ENCODE measurements at regions not wholly inside any gene's neighbourhood (a gene's known extent, or its start where the extent isn't known, plus 50 kb on each side); places are given as distances from the start of the nearest gene placed in this dataset.

DNA sequence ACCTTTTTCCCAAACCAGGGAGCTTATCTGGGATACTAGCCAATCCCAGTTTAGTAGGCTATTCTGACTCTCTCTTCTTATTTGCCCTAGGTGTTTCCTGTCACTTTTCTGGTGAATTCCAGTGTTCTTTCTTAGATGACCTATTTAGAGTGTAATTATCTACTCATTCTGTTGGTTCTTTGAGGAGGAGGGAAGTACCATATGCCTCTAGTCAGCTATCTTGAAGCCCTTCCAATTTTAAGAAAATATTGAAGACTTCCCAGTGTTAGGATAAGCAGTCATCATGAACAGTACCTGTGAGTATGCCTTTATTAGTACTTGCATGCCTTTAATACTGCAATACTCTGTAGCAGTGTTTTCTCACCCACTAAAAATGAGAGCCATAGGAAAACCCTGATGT lies 724.3 kb upstream of the SLITRK1 start:
- H3K4me3 Mint-ChIP-seq (ENCODE audit: unreplicated experiment): no peak overlapping the region
- H3K79me2 ChIP-seq (ENCODE audit: insufficient read depth, low read length): no peaks in the 10 kb centered on the region
- no peak overlapping the region for H3K9ac ChIP-seq (ENCODE audit: low read length)
- no peaks in the 10 kb centered on the region for H4K20me1 ChIP-seq (ENCODE audit: insufficient read depth, low read length)
- no peak overlapping the region for H3K4me3 ChIP-seq (ENCODE audit: insufficient read depth, low read depth, low read length)
- TF ChIP-seq CTCF (IDR thresholded peaks at IDR 0.05; ENCODE audit: insufficient read depth, low read depth, low read length): no peak
- H3K36me3 Mint-ChIP-seq (ENCODE audit: low read depth, unreplicated experiment): no peaks in the 10 kb centered on the region
- no peak overlapping the region for H2AFZ ChIP-seq (ENCODE audit: low read depth, low read length)
- H3K27me3 ChIP-seq (ENCODE audit: insufficient read depth, low read length): no peaks in the 10 kb centered on the region
- no peak overlapping the region for H3K27ac ChIP-seq (ENCODE audit: low read depth, low read length)
- peaks cover 2% of the 10 kb centered on the region for H3K27me3 Mint-ChIP-seq (ENCODE audit: low read depth, unreplicated experiment)
- no peaks in the 10 kb centered on the region for H3K36me3 ChIP-seq (ENCODE audit: insufficient read depth, low read length)
- DNase-seq (ENCODE audit: low read depth): peak; percentile 8
- no peak for FAIRE-seq
- peaks cover 2% of the 10 kb centered on the region for H3K4me1 Mint-ChIP-seq (ENCODE audit: low read depth, unreplicated experiment)
- H3K4me1 ChIP-seq (ENCODE audit: insufficient read depth, low read length): peaks cover 6% of the 10 kb centered on the region
- H3K4me2 ChIP-seq (ENCODE audit: low read length): no peak overlapping the region
- H3K9me3 ChIP-seq (ENCODE audit: insufficient read depth, low read depth, low read length): no peaks in the 10 kb centered on the region
- no peaks in the 10 kb centered on the region for H3K9me3 Mint-ChIP-seq (ENCODE audit: unreplicated experiment)
- H3K27ac Mint-ChIP-seq (ENCODE audit: unreplicated experiment): no peak overlapping the region

DNA sequence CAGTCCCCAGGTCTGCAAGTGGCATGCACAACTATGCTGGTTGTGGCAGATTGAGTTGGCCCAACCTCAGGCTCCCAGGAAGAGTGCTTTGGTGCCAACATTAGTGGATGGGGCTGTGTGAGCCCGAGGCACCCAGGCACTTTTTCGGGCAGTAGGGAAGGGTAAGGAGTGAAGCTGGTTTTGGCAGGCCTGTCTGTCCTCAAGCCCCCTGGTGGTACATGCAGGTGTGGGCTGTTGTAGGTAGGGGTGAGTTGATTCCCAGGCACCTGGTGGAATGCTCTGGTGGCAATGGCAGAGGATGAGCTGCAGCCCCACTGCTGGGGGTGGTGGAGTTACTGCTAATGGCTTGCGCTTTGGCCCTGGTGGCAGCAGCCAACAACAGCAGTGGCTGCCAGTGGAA lies 723.7 kb upstream of the SLITRK1 start:
- no peak overlapping the region for H3K27ac Mint-ChIP-seq (ENCODE audit: unreplicated experiment)
- FAIRE-seq: no peak

DNA sequence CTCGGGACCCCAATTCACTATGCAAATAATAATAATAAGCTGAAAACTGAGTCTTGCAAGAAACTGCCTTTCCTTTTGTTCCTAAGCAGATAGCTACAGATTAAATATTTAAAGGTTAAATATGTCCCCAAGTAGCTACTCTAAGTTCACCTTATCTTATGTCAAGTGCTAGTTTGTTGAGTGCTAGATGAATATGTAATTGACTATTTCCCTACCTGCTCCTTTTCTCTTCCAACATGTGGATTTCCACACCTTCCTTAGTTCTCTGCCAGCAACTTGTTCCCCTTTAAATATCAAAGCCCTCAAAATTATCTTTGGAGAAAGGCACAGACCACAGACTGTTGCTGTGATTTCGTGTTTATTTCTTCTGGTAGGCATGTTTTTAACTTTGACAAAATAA lies 709.2 kb upstream of the SLITRK1 start:
- Histone ChIP-seq H3K4me2 (ENCODE audit: low read length) (no peak overlapping the region), H3K9ac (ENCODE audit: low read length) (no peak overlapping the region), H3K9me3 (ENCODE audit: insufficient read depth, low read depth, low read length) (no peaks in the 10 kb centered on the region), H3K27me3 (ENCODE audit: insufficient read depth, low read length) (no peaks in the 10 kb centered on the region), H3K4me3 (ENCODE audit: insufficient read depth, low read depth, low read length) (no peak overlapping the region), H3K36me3 (ENCODE audit: insufficient read depth, low read length) (no peaks in the 10 kb centered on the region), H3K27ac (ENCODE audit: low read depth, low read length) (no peak overlapping the region), H4K20me1 (ENCODE audit: insufficient read depth, low read length) (no peaks in the 10 kb centered on the region), H3K79me2 (ENCODE audit: insufficient read depth, low read length) (no peaks in the 10 kb centered on the region), H3K4me1 (ENCODE audit: insufficient read depth, low read length) (no peaks in the 10 kb centered on the region), H2AFZ (ENCODE audit: low read depth, low read length) (no peak overlapping the region)
- H3K27ac Mint-ChIP-seq (ENCODE audit: unreplicated experiment): no peak overlapping the region
- H3K27me3 Mint-ChIP-seq (ENCODE audit: low read depth, unreplicated experiment): no peaks in the 10 kb centered on the region
- FAIRE-seq: no peak
- no peaks in the 10 kb centered on the region for H3K36me3 Mint-ChIP-seq (ENCODE audit: low read depth, unreplicated experiment)
- TF ChIP-seq CTCF (IDR thresholded peaks at IDR 0.05; ENCODE audit: insufficient read depth, low read depth, low read length) (no peak), EZH2 (IDR thresholded peaks at IDR 0.05; ENCODE audit: insufficient read depth, low read length) (no peak)
- H3K4me3 Mint-ChIP-seq (ENCODE audit: unreplicated experiment): no peak overlapping the region
- H3K9me3 Mint-ChIP-seq (ENCODE audit: unreplicated experiment): no peaks in the 10 kb centered on the region
- H3K4me1 Mint-ChIP-seq (ENCODE audit: low read depth, unreplicated experiment): no peaks in the 10 kb centered on the region
- DNase-seq (ENCODE audit: low read depth): no peak

More for the DNA sequence above, 723.7 kb upstream of the SLITRK1 start:
- Histone ChIP-seq H3K4me1 (ENCODE audit: insufficient read depth, low read length) (peaks cover 6% of the 10 kb centered on the region), H3K79me2 (ENCODE audit: insufficient read depth, low read length) (no peaks in the 10 kb centered on the region), H4K20me1 (ENCODE audit: insufficient read depth, low read length) (no peaks in the 10 kb centered on the region), H3K36me3 (ENCODE audit: insufficient read depth, low read length) (no peaks in the 10 kb centered on the region), H3K27me3 (ENCODE audit: insufficient read depth, low read length) (no peaks in the 10 kb centered on the region), H2AFZ (ENCODE audit: low read depth, low read length) (no peak overlapping the region), H3K4me3 (ENCODE audit: insufficient read depth, low read depth, low read length) (no peak overlapping the region), H3K9ac (ENCODE audit: low read length) (no peak overlapping the region), H3K4me2 (ENCODE audit: low read length) (no peak overlapping the region), H3K9me3 (ENCODE audit: insufficient read depth, low read depth, low read length) (no peaks in the 10 kb centered on the region), H3K27ac (ENCODE audit: low read depth, low read length) (no peak overlapping the region)
- Mint-ChIP-seq H3K36me3 (ENCODE audit: low read depth, unreplicated experiment) (no peaks in the 10 kb centered on the region), H3K4me1 (ENCODE audit: low read depth, unreplicated experiment) (peaks cover 2% of the 10 kb centered on the region), H3K4me3 (ENCODE audit: unreplicated experiment) (no peak overlapping the region), H3K27me3 (ENCODE audit: low read depth, unreplicated experiment) (peaks cover 2% of the 10 kb centered on the region), H3K9me3 (ENCODE audit: unreplicated experiment) (no peaks in the 10 kb centered on the region)
- no peak for DNase-seq (ENCODE audit: low read depth)
- TF ChIP-seq EZH2 (IDR thresholded peaks at IDR 0.05; ENCODE audit: insufficient read depth, low read length) (no peak), CTCF (IDR thresholded peaks at IDR 0.05; ENCODE audit: insufficient read depth, low read depth, low read length) (no peak)

Measured in astrocyte (in vitro differentiated cells and primary cell).